ENCODE measurements at regions not wholly inside any gene's neighbourhood (a gene's known extent, or its start where the extent isn't known, plus 50 kb on each side); places are given as distances from the start of the nearest gene placed in this dataset.

GRCh38 chr5:2995035-2995434 is 243.6 kb upstream of the IRX2 start:
- TF ChIP-seq POLR2AphosphoS5 (IDR thresholded peaks at IDR 0.05; ENCODE audit: low read depth, low read length): no peak
- no peak for TF ChIP-seq YY1 (IDR thresholded peaks at IDR 0.05; ENCODE audit: extremely low read depth, insufficient replicate concordance, low read depth, low read length)
- no peak for TF ChIP-seq CTCF (IDR thresholded peaks at IDR 0.05 in 2 of 3, conservative IDR thresholded peaks at IDR 0.05 in 1 of 3; ENCODE audit: borderline replicate concordance in 1 of 3, insufficient read depth in 1 of 3, low read depth in 2 of 3, low read length in 2 of 3)
